Heart right ventricle (tissue), 16 donors: ENCODE measurements at regions not wholly inside any gene's neighbourhood (a gene's known extent, or its start where the extent isn't known, plus 50 kb on each side); places are given as distances from the start of the nearest gene placed in this dataset.

ENCODE experiments used
- ATAC-seq, 8 donors: fragments of 200-7000 bp; cut with Tn5 transposase; one replicate each; pipeline ENCODE4 v1.9.1; 2020; ENCODE audit warnings: mild to moderate bottlenecking in 8 of 8, moderate library complexity in 8 of 8, moderate number of reproducible peaks in 1 of 8
- DNase-seq, 2 donors: peaks; one replicate each; pipeline ENCODE4 v3.0.0-alpha.2; 2020
- H3K27ac ChIP-seq, 10 donors: fragments of 200-600 bp; sonication (generic) in 2 of 10; one replicate each; pipeline versions ENCODE4 v1.5.0 to v1.8.0; 2020 to 2022; ENCODE audit warnings: mild to moderate bottlenecking in 3 of 10
- H3K27me3 ChIP-seq, 7 donors: fragments of 200-600 bp; one replicate each; pipeline ENCODE4 v1.8.0; 2021 to 2022; ENCODE audit warnings: mild to moderate bottlenecking in 2 of 7
- H3K36me3 ChIP-seq, 9 donors: fragments of 200-600 bp; sonication (generic) in 1 of 9; one replicate each; pipeline versions ENCODE4 v1.5.0 to v1.8.0; 2020 to 2022; ENCODE audit warnings: mild to moderate bottlenecking in 2 of 9
- H3K4me1 ChIP-seq, 9 donors: fragments of 200-600 bp; sonication (generic) in 1 of 9; one replicate each; pipeline versions ENCODE4 v1.5.0 to v1.8.0; 2020 to 2022; ENCODE audit warnings: mild to moderate bottlenecking in 4 of 9
- H3K4me3 ChIP-seq, 10 donors: fragments of 200-600 bp; sonication (generic) in 2 of 10; one replicate each; pipeline versions ENCODE4 v1.5.0 to v1.8.0; 2020 to 2022; ENCODE audit warnings: mild to moderate bottlenecking in 7 of 10, moderate library complexity in 2 of 10
- H3K9me3 ChIP-seq, 11 donors: fragments of 200-600 bp in 10 of 11; sonication (generic) in 2 of 11; one replicate each; pipeline versions ENCODE4 v1.5.0 to v1.8.0; 2013 to 2022; ENCODE audit warnings: mild to moderate bottlenecking in 2 of 11, control low read depth in 1 of 11, moderate library complexity in 1 of 11
- WGBS, 2 donors: extraction: QIAGEN DNeasy Blood & Tissue Kit; methylation state at CpG; one replicate each; pipeline ENCODE4 v1.1.7; 2013; ENCODE audit warnings: inconsistent platforms in 1 of 2; 5-methylcytosine and 5-hydroxymethylcytosine counted together
- intact Hi-C, 10 donors: fragments of 100-400 bp; cut with DNase I; formaldehyde crosslinking; loops; one replicate each; pipeline versions ENCODE4 v1.11.1 to v1.14.2; 2022
- TF ChIP-seq, protein P1 (sequence below), 9 donors: fragments of 200-600 bp; sonication (generic) in 2 of 9; IDR thresholded peaks; one replicate each; pipeline versions ENCODE4 v1.5.0 to v1.8.0; 2021 to 2022; ENCODE audit warnings: antibody characterized with exemption in 9 of 9, mild to moderate bottlenecking in 5 of 9, moderate library complexity in 1 of 9
- donor health status: Arrhythmogenic right ventricular cardiomyopathy.
- donor health status: ischemic (EF 13 %, LVEDD 7.1; RV severe dilation, severe dysfunction).
- donor health status: healthy with polysubstance abuse.
- donor health status: DM: no; HTN: yes; CAD: no.
- donor health status: DM: no; HTN: no; CAD: no.
- donor health status: ischemic (EF 25% LVEDD 6.9; RV normal size, moderate dysfunction).
- donor health status: ischemic (EF 25% LVEDD 5.7; RV mildly dilated, moderate dysfunction).
- donor health status: healthy.
- donor health status: DM: yes; HTN: yes; CAD: no.
- donor health status: Ischemic cardiomyopathy.
- donor health status: ischemic (EF 35%, LVEDD 5.7; RV mildly dilated, moderate dysfunction).
- donor health status: nonischemic (EF 11% LVEDD 7.7; RV severe dilation, severe dysfunction).
- donor health status: DM: yes; HTN: yes; CAD: no.
- donor health status: PGD.
- donor health status: ischemic (EF 29% LVEDD 5.4; RV normal size, mild dysfunction).
- donor health status: nonischemic (EF 23%, LVEDD 6.1; RV moderate dilation, normal function).

DNA sequence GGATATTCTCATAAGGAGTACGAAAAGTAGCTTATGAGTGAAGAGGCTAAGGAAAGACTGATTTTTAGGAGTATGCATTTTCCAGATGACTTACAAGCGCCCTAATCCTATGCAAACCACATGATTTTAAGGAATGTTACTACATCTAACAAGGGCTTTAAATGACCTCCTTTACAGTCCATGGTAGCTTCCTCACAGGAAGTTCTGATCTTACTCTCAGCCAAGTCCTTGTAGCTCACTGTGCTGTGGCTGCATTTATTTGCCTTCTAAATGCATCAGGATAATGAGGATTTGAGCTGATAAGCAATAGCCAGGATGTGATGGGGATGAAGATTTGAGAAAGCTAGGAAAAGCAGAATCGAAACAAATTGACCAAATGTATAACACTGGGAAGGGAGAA is 896.0 kb downstream of the MCTP2 start:
- intact Hi-C loops = no loop called here
- H3K36me3 ChIP-seq = no peaks in the 10 kb centered on the region
- no peaks in the 10 kb centered on the region for H3K27me3 ChIP-seq
- no peaks in the 10 kb centered on the region for H3K9me3 ChIP-seq
- WGBS, 2 donors = 61 to 76% methylated on average over 3 of the region's 3 CpGs
- TF ChIP-seq, protein P1, sequence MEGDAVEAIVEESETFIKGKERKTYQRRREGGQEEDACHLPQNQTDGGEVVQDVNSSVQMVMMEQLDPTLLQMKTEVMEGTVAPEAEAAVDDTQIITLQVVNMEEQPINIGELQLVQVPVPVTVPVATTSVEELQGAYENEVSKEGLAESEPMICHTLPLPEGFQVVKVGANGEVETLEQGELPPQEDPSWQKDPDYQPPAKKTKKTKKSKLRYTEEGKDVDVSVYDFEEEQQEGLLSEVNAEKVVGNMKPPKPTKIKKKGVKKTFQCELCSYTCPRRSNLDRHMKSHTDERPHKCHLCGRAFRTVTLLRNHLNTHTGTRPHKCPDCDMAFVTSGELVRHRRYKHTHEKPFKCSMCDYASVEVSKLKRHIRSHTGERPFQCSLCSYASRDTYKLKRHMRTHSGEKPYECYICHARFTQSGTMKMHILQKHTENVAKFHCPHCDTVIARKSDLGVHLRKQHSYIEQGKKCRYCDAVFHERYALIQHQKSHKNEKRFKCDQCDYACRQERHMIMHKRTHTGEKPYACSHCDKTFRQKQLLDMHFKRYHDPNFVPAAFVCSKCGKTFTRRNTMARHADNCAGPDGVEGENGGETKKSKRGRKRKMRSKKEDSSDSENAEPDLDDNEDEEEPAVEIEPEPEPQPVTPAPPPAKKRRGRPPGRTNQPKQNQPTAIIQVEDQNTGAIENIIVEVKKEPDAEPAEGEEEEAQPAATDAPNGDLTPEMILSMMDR (IDR thresholded peaks at IDR 0.05) = no peak
- H3K27ac ChIP-seq = peak overlapping the region in 1 of 10 donors; percentile 9
- no peak for ATAC-seq
- DNase-seq = no peak
- H3K4me1 ChIP-seq = peaks cover 0 to 37% (median 12%) of the 10 kb centered on the region in 9 donors
- H3K4me3 ChIP-seq = no peak overlapping the region

DNA sequence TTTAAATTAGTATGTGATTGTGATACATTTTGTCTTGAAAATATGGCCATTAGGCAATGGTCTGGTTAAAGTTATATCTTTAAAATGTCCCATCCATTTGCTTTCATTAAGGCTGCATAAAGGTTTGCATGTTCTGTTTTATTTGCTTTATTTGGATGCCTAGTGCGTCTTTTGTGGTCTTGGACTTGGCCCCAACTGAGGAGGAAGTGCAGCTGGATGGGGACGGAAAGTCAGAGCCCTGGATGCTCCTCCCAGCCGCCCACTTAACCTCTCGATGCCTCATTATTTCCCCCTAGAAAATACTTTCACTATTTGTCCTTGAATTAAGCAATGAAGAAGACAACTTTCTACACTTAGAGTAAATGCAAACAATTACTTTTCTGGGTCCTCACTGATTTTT is 898.2 kb downstream of the MCTP2 start:
- H3K27ac ChIP-seq = peak overlapping the region in 2 of 10 donors; percentile 4 to 18
- peaks cover 0 to 37% (median 12%) of the 10 kb centered on the region in 9 donors for H3K4me1 ChIP-seq
- no peaks in the 10 kb centered on the region for H3K9me3 ChIP-seq
- TF ChIP-seq, protein P1 (IDR thresholded peaks at IDR 0.05) = no peak
- DNase-seq (peak; percentile 17 to 50), ATAC-seq (peak in 7 of 8 donors; percentile 67 to 85 (median 77))
- no peaks in the 10 kb centered on the region for H3K36me3 ChIP-seq
- 26 to 31% methylated on average over 4 of the region's 4 CpGs for WGBS, 2 donors
- H3K4me3 ChIP-seq = no peak overlapping the region
- intact Hi-C loops = no loop called here
- H3K27me3 ChIP-seq = no peaks in the 10 kb centered on the region

DNA sequence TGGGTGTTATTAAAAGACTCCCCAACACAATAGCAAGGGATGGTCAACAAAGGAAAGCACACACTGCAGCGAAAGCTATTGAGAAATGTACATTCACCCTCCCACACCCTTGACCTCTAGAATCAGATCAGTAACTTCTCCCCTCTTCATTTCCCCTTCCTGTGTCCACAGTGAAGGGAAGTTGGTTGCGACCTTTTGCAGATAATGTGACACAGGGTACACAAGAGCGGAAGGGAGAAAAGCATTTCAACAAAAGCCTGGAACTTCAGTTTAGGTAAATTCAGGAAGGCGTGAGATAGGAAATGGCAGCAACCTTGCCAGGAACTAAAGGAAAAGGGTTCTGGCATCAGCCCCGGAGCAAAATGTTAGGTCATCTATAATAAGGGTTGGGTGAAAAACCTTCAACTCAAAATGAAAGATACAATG is 899.8 kb downstream of the MCTP2 start:
- DNase-seq (peak in 1 of 2 donors; percentile 22), ATAC-seq (peak; percentile 12 to 86 (median 74))
- Histone ChIP-seq H3K4me1 (peaks cover 0 to 37% (median 12%) of the 10 kb centered on the region in 9 donors), H3K4me3 (peak overlapping the region in 1 of 10 donors; percentile 2), H3K9me3 (no peaks in the 10 kb centered on the region), H3K27me3 (no peaks in the 10 kb centered on the region), H3K27ac (peak overlapping the region in 2 of 10 donors; percentile 28 to 42), H3K36me3 (no peaks in the 10 kb centered on the region)
- 56 to 69% methylated on average over 5 of the region's 5 CpGs for WGBS, 2 donors
- intact Hi-C loops = loop anchor here in 1 of 10 donors (10.0 kb wide), 1 partner anchor 286 kb away; no protein-coding TSS in a partner anchor
- TF ChIP-seq, protein P1 (IDR thresholded peaks at IDR 0.05) = no peak

DNA sequence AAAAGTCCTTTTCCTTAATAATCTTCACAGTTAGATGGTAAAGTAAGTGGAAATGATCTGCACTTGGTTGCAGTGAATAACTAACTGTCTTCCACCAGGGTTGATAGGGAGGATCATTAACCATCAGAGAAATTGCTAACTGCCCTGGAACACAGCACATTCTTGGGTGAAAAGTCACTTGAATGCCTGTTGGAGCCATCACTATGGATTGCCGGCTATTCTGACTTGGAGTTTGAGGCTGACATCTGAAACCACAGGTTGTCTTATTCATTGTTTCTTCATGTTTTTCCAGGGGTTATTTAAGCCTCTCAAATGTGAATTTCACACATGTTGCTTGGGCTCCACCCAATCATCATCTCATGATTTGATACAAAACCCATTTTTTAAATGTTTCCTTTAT is 901.4 kb downstream of the MCTP2 start:
- ATAC-seq = no peak
- 88% methylated on average over 1 of the region's 1 CpG for WGBS, 2 donors

More for the DNA sequence above, 901.4 kb downstream of the MCTP2 start:
- Histone ChIP-seq H3K4me3 (no peak overlapping the region), H3K27me3 (no peaks in the 10 kb centered on the region), H3K9me3 (no peaks in the 10 kb centered on the region), H3K27ac (no peak overlapping the region), H3K4me1 (peaks cover 0 to 26% (median 12%) of the 10 kb centered on the region in 9 donors), H3K36me3 (no peaks in the 10 kb centered on the region)
- TF ChIP-seq, protein P1 (IDR thresholded peaks at IDR 0.05) = no peak
- intact Hi-C loops = loop anchor here in 1 of 10 donors (10.0 kb wide), 1 partner anchor 288 kb away; no protein-coding TSS in a partner anchor
- no peak for DNase-seq
